Adipocyte (in vitro differentiated cells): ENCODE measurements at regions not wholly inside any gene's neighbourhood (a gene's known extent, or its start where the extent isn't known, plus 50 kb on each side); places are given as distances from the start of the nearest gene placed in this dataset.
"Not testable (repeated sequence)": the region's sequence is repeated elsewhere in the genome, so short reads cannot be mapped to it uniquely, and the experiment has no call there.

Experiments used
- DNase-seq: peaks from one replicate; pipeline ENCODE4 v3.0.0-alpha.2; 2015; ENCODE audit warnings: low read depth
- H3K27me3 ChIP-seq: replicated peaks from 2 replicates; pipeline ENCODE4 v1.7.0; 2013; ENCODE audit warnings: mild to moderate bottlenecking, low read length, moderate library complexity; ENCODE audit not compliant: control insufficient read depth, insufficient read depth
- H3K36me3 ChIP-seq: 2 replicates; pipeline ENCODE4 v1.7.0; 2013; ENCODE audit warnings: low read length, mild to moderate bottlenecking, moderate library complexity; ENCODE audit not compliant: control insufficient read depth, insufficient read depth, severe bottlenecking
- H3K4me1 ChIP-seq: 2 replicates; pipeline ENCODE4 v1.7.0; 2013; ENCODE audit warnings: mild to moderate bottlenecking, low read length, moderate library complexity; ENCODE audit not compliant: control insufficient read depth, insufficient read depth
- H3K4me3 ChIP-seq: 2 replicates; pipeline ENCODE4 v1.7.0; 2013; ENCODE audit warnings: mild to moderate bottlenecking, low read length, moderate library complexity
- H3K9ac ChIP-seq: 2 replicates; pipeline ENCODE4 v1.7.0; 2013; ENCODE audit warnings: mild to moderate bottlenecking, low read length, moderate library complexity
- H3K9me3 ChIP-seq: 2 replicates; pipeline ENCODE4 v1.7.0; 2013; ENCODE audit warnings: mild to moderate bottlenecking, low read length, moderate library complexity; ENCODE audit not compliant: control insufficient read depth

DNA sequence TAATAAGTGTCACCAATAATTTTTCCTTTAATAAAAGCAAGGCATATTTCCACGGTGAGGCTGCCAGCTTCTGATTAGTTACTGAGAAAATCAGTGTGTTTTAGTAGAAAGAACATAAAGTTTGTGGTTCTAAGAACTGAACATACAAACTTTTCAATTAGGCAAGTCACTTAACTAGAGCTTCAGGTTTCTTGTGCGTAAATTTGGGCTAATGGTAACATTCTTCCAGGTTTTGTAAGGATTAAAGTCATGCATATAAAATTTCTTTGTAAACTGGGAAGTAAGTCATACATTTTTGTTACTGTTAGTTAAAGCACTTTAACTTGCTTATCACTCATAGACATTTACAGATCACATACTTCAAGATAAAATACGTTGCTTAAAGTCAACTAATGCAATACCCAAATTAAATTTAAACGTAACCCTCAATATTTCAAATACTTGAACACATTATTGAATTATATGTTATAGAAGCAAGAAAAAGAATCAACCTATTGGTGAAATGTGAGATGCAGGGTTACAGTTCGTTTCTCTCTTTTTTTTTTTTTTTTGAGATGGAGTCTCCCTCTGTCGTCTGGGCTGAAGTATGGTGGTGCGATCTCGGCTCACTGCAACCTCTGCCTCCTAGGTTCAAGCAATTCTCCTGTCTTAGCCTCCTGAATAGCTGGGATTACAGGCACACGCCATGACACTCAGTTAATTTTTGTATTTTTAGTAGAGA, 327.3 kb upstream of the NOX3 start:
- Histone ChIP-seq H3K36me3 (no peaks in the 10 kb centered on the region), H3K9me3 (no peaks in the 10 kb centered on the region), H3K4me1 (peaks cover 6% of the 10 kb centered on the region), H3K9ac (no peak overlapping the region), H3K27me3 (no peaks in the 10 kb centered on the region), H3K4me3 (no peak overlapping the region)
- peak; percentile 56 for DNase-seq

DNA sequence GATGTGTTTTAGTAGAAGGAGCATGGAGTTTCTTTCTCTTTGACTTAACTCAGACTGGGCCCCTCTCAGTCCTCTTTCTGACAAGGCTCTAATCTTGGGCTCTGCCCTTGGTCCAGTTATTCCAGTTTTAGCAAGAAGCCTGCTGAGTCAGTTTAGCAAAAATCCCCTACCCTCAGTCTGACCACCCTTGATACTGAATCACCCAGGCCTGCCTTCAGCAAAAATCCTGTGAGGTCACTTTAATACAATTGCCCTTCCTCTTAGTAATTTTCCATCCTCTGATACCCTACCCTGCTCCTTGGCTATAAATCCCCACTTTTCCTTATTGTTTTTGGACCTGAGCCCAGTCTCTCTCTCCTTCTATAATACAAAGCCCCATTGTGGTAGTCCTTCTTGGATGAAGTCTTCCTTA, 326.7 kb upstream of the NOX3 start:
- H3K27me3 ChIP-seq: no peaks in the 10 kb centered on the region
- peaks cover 6% of the 10 kb centered on the region for H3K4me1 ChIP-seq
- peak; percentile 71 for DNase-seq
- no peak overlapping the region for H3K4me3 ChIP-seq
- no peaks in the 10 kb centered on the region for H3K9me3 ChIP-seq
- H3K36me3 ChIP-seq: no peaks in the 10 kb centered on the region
- no peak overlapping the region for H3K9ac ChIP-seq

DNA sequence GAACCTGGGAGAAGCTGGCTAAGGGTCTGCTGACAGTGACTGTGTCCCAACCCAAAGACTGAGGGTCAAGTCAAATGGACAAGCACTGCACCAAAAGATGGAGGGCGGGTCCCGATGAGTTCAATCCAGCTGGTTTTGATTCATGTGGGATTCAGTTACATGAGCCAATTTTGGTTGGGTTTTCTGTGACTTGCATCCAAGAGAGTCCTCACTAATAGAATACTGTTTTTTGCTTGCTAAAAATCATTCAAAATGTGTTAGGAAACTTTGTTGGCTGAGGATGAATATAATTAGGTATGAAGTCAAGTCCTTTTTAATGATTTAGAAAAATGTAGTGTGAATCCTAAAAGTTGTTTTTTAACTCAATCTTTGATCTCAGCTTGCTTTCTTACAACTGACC, 323.8 kb upstream of the NOX3 start:
- H3K4me1 ChIP-seq: peaks cover 6% of the 10 kb centered on the region
- peak; percentile 10 for DNase-seq
- no peak overlapping the region for H3K9ac ChIP-seq
- no peak overlapping the region for H3K4me3 ChIP-seq
- H3K9me3 ChIP-seq: no peaks in the 10 kb centered on the region
- H3K36me3 ChIP-seq: no peaks in the 10 kb centered on the region
- no peaks in the 10 kb centered on the region for H3K27me3 ChIP-seq

DNA sequence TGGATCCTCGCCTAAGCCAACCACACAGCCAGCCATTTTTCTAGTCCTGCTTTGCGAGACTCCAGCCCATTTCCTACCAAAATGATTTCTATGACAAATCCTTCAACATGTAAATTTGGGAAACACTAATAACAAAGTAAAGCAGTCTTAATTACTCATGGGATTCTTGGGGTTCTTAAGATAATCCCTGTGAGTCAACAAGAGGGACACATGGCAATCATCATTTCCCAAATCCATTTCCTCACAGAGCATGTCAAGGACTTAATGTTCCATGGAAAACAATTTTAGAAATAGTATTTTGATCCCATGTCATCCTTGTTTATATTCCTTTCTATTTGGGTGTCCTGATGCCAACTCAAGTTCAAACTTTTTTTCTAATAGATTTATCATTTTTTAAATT, 322.7 kb upstream of the NOX3 start:
- Histone ChIP-seq H3K27me3 (no peaks in the 10 kb centered on the region), H3K4me3 (no peak overlapping the region), H3K36me3 (no peaks in the 10 kb centered on the region), H3K9ac (no peak overlapping the region), H3K9me3 (no peaks in the 10 kb centered on the region), H3K4me1 (peaks cover 6% of the 10 kb centered on the region)
- no peak for DNase-seq

DNA sequence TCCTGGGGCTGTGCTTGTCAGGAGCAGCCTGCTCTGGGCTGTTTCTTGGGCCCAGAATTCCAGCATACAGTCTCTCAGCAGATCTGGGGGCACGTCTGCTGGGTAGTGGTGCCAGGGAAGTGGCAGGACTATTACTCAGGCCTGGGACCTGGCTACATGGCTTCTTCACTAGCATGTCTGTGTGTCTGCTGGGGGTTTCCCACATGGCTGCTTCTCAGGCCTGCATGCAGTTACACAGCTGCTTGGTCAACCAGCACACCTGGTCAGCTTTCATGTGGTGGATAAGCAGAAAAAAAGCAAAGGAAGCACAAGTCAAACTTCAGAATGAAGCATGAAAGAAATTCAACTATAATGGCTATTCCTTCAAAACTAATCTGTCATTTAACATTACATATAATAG, 316.2 kb upstream of the NOX3 start:
- Histone ChIP-seq H3K4me1 (no peaks in the 10 kb centered on the region), H3K27me3 (no peaks in the 10 kb centered on the region), H3K36me3 (no peaks in the 10 kb centered on the region), H3K9me3 (peaks cover 8% of the 10 kb centered on the region), H3K9ac (no peak overlapping the region), H3K4me3 (no peak overlapping the region)
- DNase-seq: no peak

DNA sequence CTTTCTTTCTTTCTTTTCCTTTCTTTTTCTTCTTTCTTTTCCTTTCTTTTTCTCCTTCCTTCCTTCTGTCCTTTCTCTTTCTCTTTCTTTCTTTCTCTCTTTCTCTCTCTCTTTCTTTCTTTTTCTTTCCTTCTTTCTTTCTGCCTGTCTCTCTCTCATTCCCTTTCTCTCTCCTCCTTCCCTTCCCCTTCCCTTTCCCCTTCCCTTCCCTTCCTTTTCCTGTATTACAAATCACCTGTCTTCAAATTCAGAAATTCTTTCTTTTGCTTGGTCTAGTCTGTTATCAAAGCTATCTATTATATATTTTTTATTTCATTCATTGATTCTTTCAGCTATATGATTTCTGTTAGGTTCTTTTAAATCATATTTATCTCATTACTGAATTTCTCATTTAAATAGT, 315.2 kb upstream of the NOX3 start:
- Histone ChIP-seq H3K4me3 (no peak overlapping the region), H3K9me3 (peaks cover 8% of the 10 kb centered on the region), H3K9ac (no peak overlapping the region), H3K27me3 (no peaks in the 10 kb centered on the region), H3K4me1 (no peaks in the 10 kb centered on the region), H3K36me3 (no peaks in the 10 kb centered on the region)
- DNase-seq: no peak

DNA sequence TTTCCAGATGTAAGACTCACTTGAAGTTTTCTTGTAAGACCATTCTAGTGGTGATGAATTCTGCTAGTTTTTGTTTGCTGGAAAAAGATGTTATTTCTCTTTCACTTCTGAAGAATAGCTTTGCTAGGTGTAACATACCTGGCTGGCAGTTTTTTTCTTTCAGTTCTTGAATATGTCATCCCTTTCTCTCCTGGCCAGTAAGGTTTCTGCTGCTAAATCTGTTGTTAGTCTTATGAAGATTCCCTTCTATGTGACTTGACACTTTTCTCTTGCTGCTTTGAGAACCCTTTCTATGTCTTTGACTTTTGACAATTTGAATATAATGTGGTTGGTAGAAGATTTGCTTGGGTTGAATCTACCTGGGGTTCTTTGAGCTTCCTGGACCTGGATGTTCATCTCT, 314.7 kb upstream of the NOX3 start:
- Histone ChIP-seq H3K27me3 (no peaks in the 10 kb centered on the region), H3K4me1 (no peaks in the 10 kb centered on the region)
- DNase-seq: no peak

DNA sequence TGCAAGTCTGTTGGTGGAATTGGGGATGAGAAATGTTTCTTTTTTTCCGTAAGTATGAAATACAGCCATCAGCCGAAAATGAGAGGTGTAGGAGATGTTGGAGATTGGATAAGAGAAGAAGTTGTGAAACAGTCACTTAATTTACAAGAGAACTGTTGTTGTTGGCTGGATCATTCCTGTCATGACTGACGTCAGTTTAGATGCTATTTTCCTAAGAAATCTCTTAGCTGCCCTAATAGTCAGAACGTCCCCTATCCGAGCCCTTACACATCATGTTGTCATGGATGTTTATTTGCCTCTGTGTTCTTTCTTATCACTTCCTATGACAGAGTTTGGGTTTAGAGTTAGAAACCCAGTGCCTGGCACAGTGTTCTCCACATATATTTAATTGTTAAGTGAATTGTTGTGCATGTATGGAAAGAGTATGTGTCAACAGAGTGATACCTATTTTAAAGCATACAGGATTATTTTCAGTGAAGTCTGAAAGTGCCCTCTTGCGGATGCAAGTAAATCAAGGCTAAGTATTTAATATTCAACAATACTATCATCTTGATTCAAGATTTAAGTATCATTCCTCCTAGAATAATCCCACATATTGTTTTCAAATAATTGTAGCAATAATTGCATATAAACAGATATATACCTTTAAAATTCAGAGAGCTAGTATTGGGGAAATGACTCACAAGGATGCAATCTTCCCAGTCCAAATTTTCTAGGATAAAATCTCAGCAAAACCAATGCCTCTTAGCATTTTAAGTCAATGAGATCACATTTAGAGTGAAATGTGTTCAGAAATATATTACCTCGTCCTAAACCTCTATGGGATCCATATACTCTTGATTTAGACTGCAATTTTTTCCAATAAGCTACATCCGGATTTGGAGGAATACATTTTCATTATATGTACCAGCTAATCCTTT, 309.9 kb upstream of the NOX3 start:
- Histone ChIP-seq H3K27me3 (no peaks in the 10 kb centered on the region), H3K4me3 (no peak overlapping the region), H3K9me3 (peaks cover 8% of the 10 kb centered on the region), H3K9ac (no peak overlapping the region), H3K4me1 (no peaks in the 10 kb centered on the region), H3K36me3 (no peaks in the 10 kb centered on the region)
- DNase-seq: peak; percentile 61

More for the DNA sequence above, 314.7 kb upstream of the NOX3 start:
- Histone ChIP-seq H3K4me3 (no peak overlapping the region), H3K9me3 (peaks cover 8% of the 10 kb centered on the region), H3K9ac (no peak overlapping the region), H3K36me3 (no peaks in the 10 kb centered on the region)

DNA sequence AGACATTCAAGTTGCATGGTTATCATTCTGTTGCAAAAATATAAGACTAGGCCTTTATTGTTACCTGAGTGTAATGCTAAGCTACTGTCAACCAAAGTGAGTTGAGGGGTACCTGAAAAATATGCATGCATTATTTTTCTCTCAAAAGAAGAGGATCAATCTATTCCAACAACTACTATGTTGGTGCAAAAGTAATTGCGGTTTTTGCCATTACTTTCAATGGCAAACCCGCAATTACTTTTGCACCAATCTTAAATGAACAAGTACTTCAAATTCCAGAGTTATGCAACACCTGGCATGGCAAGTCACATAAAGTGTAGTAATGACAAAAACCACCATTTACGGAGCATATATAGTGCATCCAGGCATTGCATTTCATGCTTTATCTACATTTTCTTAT, 307.0 kb upstream of the NOX3 start:
- no peak for DNase-seq
- no peaks in the 10 kb centered on the region for H3K4me1 ChIP-seq
- no peak overlapping the region for H3K9ac ChIP-seq
- no peaks in the 10 kb centered on the region for H3K36me3 ChIP-seq
- H3K9me3 ChIP-seq: no peaks in the 10 kb centered on the region
- H3K4me3 ChIP-seq: no peak overlapping the region
- no peaks in the 10 kb centered on the region for H3K27me3 ChIP-seq

DNA sequence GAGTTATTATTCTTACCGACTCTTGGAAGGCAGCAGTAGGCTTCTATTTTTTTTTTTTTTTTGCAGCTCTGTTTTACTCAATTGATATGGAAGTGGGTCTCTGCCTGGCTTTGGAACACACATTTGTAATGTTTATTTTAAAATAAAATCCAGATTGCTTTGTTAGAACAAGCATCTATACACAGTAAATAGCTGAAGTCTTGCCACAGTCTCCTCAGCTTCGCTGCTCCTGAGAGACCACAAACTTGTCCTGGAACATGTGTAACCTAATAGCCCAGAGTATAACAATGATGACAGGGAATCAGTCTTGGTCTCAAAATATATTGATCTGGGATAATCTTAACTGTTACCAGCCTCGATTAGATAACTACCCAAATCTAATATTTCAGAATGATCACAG, 299.8 kb upstream of the NOX3 start:
- no peaks in the 10 kb centered on the region for H3K4me1 ChIP-seq
- H3K36me3 ChIP-seq: no peaks in the 10 kb centered on the region
- no peaks in the 10 kb centered on the region for H3K27me3 ChIP-seq
- H3K9ac ChIP-seq: no peak overlapping the region
- peaks cover 4% of the 10 kb centered on the region for H3K9me3 ChIP-seq
- DNase-seq: peak; percentile 53
- no peak overlapping the region for H3K4me3 ChIP-seq

DNA sequence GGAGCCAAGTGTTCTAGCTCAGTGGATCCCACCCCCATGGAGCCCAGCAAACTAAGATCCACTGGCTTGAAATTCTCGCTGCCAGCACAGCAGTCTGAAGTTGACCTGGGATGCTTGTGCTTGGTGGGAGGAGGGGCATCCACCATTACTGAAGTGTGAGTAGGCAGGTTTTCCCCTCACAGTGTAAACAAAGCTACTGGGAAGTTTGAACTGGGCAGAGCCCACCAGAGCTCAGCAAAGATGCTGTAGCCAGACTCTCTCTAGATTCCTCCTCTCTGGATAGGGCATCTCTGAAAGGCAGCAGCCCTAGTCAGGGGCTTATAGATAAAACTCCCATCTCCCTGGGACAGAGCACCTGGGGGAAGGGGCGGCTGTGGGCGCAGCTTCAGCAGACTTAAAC, 293.1 kb upstream of the NOX3 start:
- not testable (repeated sequence) for DNase-seq, H3K4me1 ChIP-seq, H3K9ac ChIP-seq, H3K4me3 ChIP-seq, H3K27me3 ChIP-seq, H3K9me3 ChIP-seq, H3K36me3 ChIP-seq
